H1 (cell line): ENCODE measurements at regions not wholly inside any gene's neighbourhood (a gene's known extent, or its start where the extent isn't known, plus 50 kb on each side); places are given as distances from the start of the nearest gene placed in this dataset.

Experiments
- CTCF ChIA-PET: fragments of 300-600 bp; sonication (Branson Sonifier 250); formaldehyde crosslinking; loops from one replicate; lab custom pipeline; 2021; ENCODE audit not compliant: partially characterized antibody; lab: Charles Lee
- POLR2A ChIA-PET: fragments of 300-600 bp; sonication (Branson Sonifier 250); formaldehyde crosslinking; loops from one replicate; lab custom pipeline; 2021; ENCODE audit warnings: inconsistent platforms; ENCODE audit not compliant: partially characterized antibody; lab: Charles Lee
- DNase-seq, 2 experiments: peaks; one replicate each; pipeline versions ENCODE4 v3.0.0 to v3.0.0-alpha.2; 2010 to 2022; ENCODE audit warnings: low spot score in 2 of 2, low read depth in 1 of 2, mixed read lengths in 1 of 2
- FAIRE-seq: peaks from 2 replicates; lab custom pipeline; 2011; peaks lifted over from hg19 to GRCh38; lab: Jason Lieb, UNC
- H2AFZ ChIP-seq: 2 replicates; pipeline ENCODE4 v1.8.1; 2012; ENCODE audit warnings: low read length, inconsistent platforms
- H2AK5ac ChIP-seq: 2 replicates; pipeline ENCODE4 v1.6.1; 2013; ENCODE audit warnings: low read depth, low read length
- H2BK120ac ChIP-seq: replicated peaks from 2 replicates; pipeline ENCODE3; 2013; ENCODE audit warnings: low read depth, low read length, inconsistent platforms
- H2BK12ac ChIP-seq: 2 replicates; pipeline ENCODE4 v1.6.1; 2013; ENCODE audit warnings: low read depth, low read length
- H2BK15ac ChIP-seq: 2 replicates; pipeline ENCODE4 v1.6.1; 2013; ENCODE audit warnings: low read length
- H2BK20ac ChIP-seq: 2 replicates; pipeline ENCODE4 v1.6.1; 2013; ENCODE audit warnings: low read length
- H2BK5ac ChIP-seq: 2 replicates; pipeline ENCODE4 v1.6.1; 2013; ENCODE audit warnings: low read depth, low read length
- H3K14ac ChIP-seq: 2 replicates; pipeline ENCODE4 v1.6.1; 2013; ENCODE audit warnings: inconsistent platforms; ENCODE audit not compliant: insufficient read length
- H3K18ac ChIP-seq: 2 replicates; pipeline ENCODE4 v1.6.1; 2013; ENCODE audit warnings: low read length; ENCODE audit errors: extremely low read depth
- H3K23ac ChIP-seq: 2 replicates; pipeline ENCODE4 v1.6.1; 2013; ENCODE audit warnings: inconsistent platforms; ENCODE audit not compliant: insufficient read length
- H3K23me2 ChIP-seq: 2 replicates; pipeline ENCODE4 v1.6.1; 2013; ENCODE audit warnings: low read depth, low read length
- H3K27ac ChIP-seq: 2 replicates; pipeline ENCODE4 v1.6.1; 2011; ENCODE audit warnings: low read depth, low read length, inconsistent platforms
- H3K27me3 ChIP-seq, 4 experiments: replicated peaks in 1 of 4; 1 replicate in 1 of 4; 2 replicates in 3 of 4; pipeline versions ENCODE4 v1.6.1 to v1.8.1; 2011 to 2013; ENCODE audit warnings: low read length in 3 of 4, mild to moderate bottlenecking in 3 of 4, inconsistent platforms in 2 of 4, mixed read lengths in 2 of 4, moderate library complexity in 1 of 4; ENCODE audit not compliant: control insufficient read depth in 3 of 4, insufficient read depth in 3 of 4; ENCODE audit errors: extremely low read depth in 1 of 4
- H3K36me3 ChIP-seq, 4 experiments: 2 replicates each; pipeline versions ENCODE4 v1.6.1 to v1.8.1; 2011 to 2013; ENCODE audit warnings: mild to moderate bottlenecking in 4 of 4, low read length in 3 of 4, moderate library complexity in 2 of 4, control low read depth in 1 of 4, inconsistent platforms in 1 of 4; ENCODE audit not compliant: insufficient read depth in 4 of 4, control insufficient read depth in 2 of 4
- H3K4ac ChIP-seq: replicated peaks from 2 replicates; pipeline ENCODE3; 2013; ENCODE audit warnings: low read length, low read depth, mixed read lengths, inconsistent platforms; ENCODE audit not compliant: insufficient read length
- H3K4me1 ChIP-seq, 4 experiments: replicated peaks in 1 of 4; 1 replicate in 1 of 4; 2 replicates in 3 of 4; pipeline versions ENCODE4 v1.6.1 to v1.8.1; 2011 to 2013; ENCODE audit warnings: low read length in 3 of 4, inconsistent platforms in 2 of 4, mixed read lengths in 1 of 4; ENCODE audit not compliant: insufficient read depth in 4 of 4, control insufficient read depth in 3 of 4
- H3K4me2 ChIP-seq, 2 experiments: 2 replicates each; pipeline versions ENCODE4 v1.6.1 to v1.8.1; 2011 to 2013; ENCODE audit warnings: low read depth in 2 of 2, low read length in 2 of 2, control low read depth in 1 of 2, inconsistent platforms in 1 of 2, mild to moderate bottlenecking in 1 of 2; ENCODE audit not compliant: insufficient read depth in 1 of 2
- H3K4me3 ChIP-seq, 4 experiments: fragments of 200-600, 300-600 bp in 1 of 4; sonication (generic), shearing (Covaris generic), sonication (Bioruptor Twin) in 1 of 4; 2 replicates each; pipeline versions ENCODE4 v1.5.1 to v1.8.1; 2011 to 2016; ENCODE audit warnings: low read length in 4 of 4, low read depth in 3 of 4, control low read depth in 2 of 4, inconsistent platforms in 2 of 4, mild to moderate bottlenecking in 2 of 4, mixed read lengths in 1 of 4, moderate library complexity in 1 of 4; ENCODE audit not compliant: insufficient read depth in 2 of 4; ENCODE audit errors: extremely low read depth in 1 of 4
- H3K56ac ChIP-seq: replicated peaks from 2 replicates; pipeline ENCODE3; 2013; ENCODE audit warnings: low read depth, mild to moderate bottlenecking, mixed read lengths, low read length, inconsistent platforms; ENCODE audit not compliant: insufficient read length
- H3K79me1 ChIP-seq: 2 replicates; pipeline ENCODE4 v1.6.1; 2013; ENCODE audit warnings: low read depth, low read length, control low read depth
- H3K79me2 ChIP-seq, 2 experiments: 2 replicates each; pipeline versions ENCODE4 v1.6.1 to v1.8.1; 2012 to 2013; ENCODE audit warnings: low read length in 2 of 2, mild to moderate bottlenecking in 2 of 2, inconsistent platforms in 1 of 2; ENCODE audit not compliant: insufficient read depth in 2 of 2, control insufficient read depth in 1 of 2
- H3K9ac ChIP-seq, 4 experiments: replicated peaks in 1 of 4; 1 replicate in 1 of 4; 2 replicates in 3 of 4; pipeline versions ENCODE4 v1.6.1 to v1.8.1; 2011 to 2013; ENCODE audit warnings: low read depth in 3 of 4, low read length in 3 of 4, control low read depth in 2 of 4, mild to moderate bottlenecking in 2 of 4, moderate library complexity in 2 of 4, inconsistent platforms in 1 of 4; ENCODE audit errors: extremely low read depth in 1 of 4
- H3K9me3 ChIP-seq, 2 experiments: 2 replicates each; pipeline versions ENCODE4 v1.6.1 to v1.8.1; 2012 to 2013; ENCODE audit warnings: mild to moderate bottlenecking in 2 of 2, moderate library complexity in 2 of 2, control low read depth in 1 of 2, inconsistent platforms in 1 of 2, low read depth in 1 of 2, low read length in 1 of 2, mixed read lengths in 1 of 2; ENCODE audit not compliant: insufficient read depth in 2 of 2
- H4K20me1 ChIP-seq, 2 experiments: replicated peaks in 1 of 2; 2 replicates each; pipeline versions ENCODE3 to v1.8.1; 2011 to 2013; ENCODE audit warnings: inconsistent platforms in 2 of 2, low read length in 2 of 2, mild to moderate bottlenecking in 1 of 2; ENCODE audit not compliant: insufficient read depth in 2 of 2, control insufficient read depth in 1 of 2
- H4K5ac ChIP-seq: 2 replicates; pipeline ENCODE4 v1.6.1; 2013; ENCODE audit warnings: low read length, low read depth, mixed read lengths, inconsistent platforms; ENCODE audit not compliant: insufficient read length
- H4K8ac ChIP-seq: 2 replicates; pipeline ENCODE4 v1.8.0; 2013; ENCODE audit warnings: mild to moderate bottlenecking, moderate library complexity, low read length, inconsistent platforms; ENCODE audit not compliant: insufficient read depth; ENCODE audit errors: extremely low read depth
- H4K91ac ChIP-seq: replicated peaks from 2 replicates; pipeline ENCODE3; 2013; ENCODE audit warnings: low read length, mixed read lengths, inconsistent platforms; ENCODE audit not compliant: insufficient read length
- CBX5 ChIP-seq: fragments of 300-800, 300-1000 bp; sonication (generic); IDR thresholded peaks from 2 replicates; pipeline ENCODE4 v1.7.1; 2016; ENCODE audit warnings: antibody characterized with exemption, low read length, low read depth
- CHD2 ChIP-seq: IDR thresholded peaks from 2 replicates; pipeline ENCODE4 v1.6.1; 2012; ENCODE audit warnings: low read length, improper control_type of control experiment
- EP300 ChIP-seq, 2 experiments: IDR thresholded peaks; 1 replicate in 1 of 2; 2 replicates in 1 of 2; pipeline ENCODE4 v1.6.1; 2011 to 2012; ENCODE audit warnings: low read depth in 2 of 2, low read length in 2 of 2, mild to moderate bottlenecking in 2 of 2, borderline replicate concordance in 1 of 2, inconsistent platforms in 1 of 2, moderate library complexity in 1 of 2
- HDAC6 ChIP-seq: IDR thresholded peaks from one replicate; pipeline ENCODE4 v1.7.1; 2012; ENCODE audit warnings: low read depth, mild to moderate bottlenecking, inconsistent platforms, low read length, moderate library complexity
- KDM1A ChIP-seq: fragments of 200-600, 300-600 bp; sonication (generic); IDR thresholded peaks from 2 replicates; pipeline ENCODE4 v1.7.1; 2016; ENCODE audit warnings: mild to moderate bottlenecking, low read length, borderline replicate concordance
- PHF8 ChIP-seq: fragments of 200-600 bp; sonication (generic); conservative IDR thresholded peaks from 2 replicates; pipeline ENCODE4 v1.7.1; 2012; ENCODE audit warnings: low read depth, mild to moderate bottlenecking, inconsistent platforms, low read length, moderate library complexity
- POU5F1 ChIP-seq: IDR thresholded peaks from 2 replicates; pipeline ENCODE4 v1.6.1; 2011; ENCODE audit warnings: low read depth, mild to moderate bottlenecking, low read length, moderate library complexity
- RAD21 ChIP-seq, 2 experiments: IDR thresholded peaks in 1 of 2; conservative IDR thresholded peaks in 1 of 2; 2 replicates each; pipeline ENCODE4 v1.6.1; 2011; ENCODE audit warnings: low read depth in 2 of 2, low read length in 2 of 2, improper control_type of control experiment in 1 of 2, inconsistent platforms in 1 of 2, mild to moderate bottlenecking in 1 of 2, moderate library complexity in 1 of 2
- RBBP5 ChIP-seq: IDR thresholded peaks from 2 replicates; pipeline ENCODE4 v1.7.1; 2012; ENCODE audit warnings: low read depth, mild to moderate bottlenecking, inconsistent platforms, low read length, moderate library complexity, borderline replicate concordance
- RXRA ChIP-seq: IDR thresholded peaks from 2 replicates; pipeline ENCODE4 v1.6.1; 2011; ENCODE audit warnings: low read depth, mild to moderate bottlenecking, low read length, moderate library complexity; ENCODE audit not compliant: insufficient read depth
- TCF12 ChIP-seq: IDR thresholded peaks from 2 replicates; pipeline ENCODE4 v1.6.1; 2011; ENCODE audit warnings: low read depth, mild to moderate bottlenecking, low read length
- WGBS, 2 experiments: shearing (Covaris generic) in 1 of 2; methylation state at CpG; one replicate each; pipeline versions ENCODE4 v1.1.6 to v1.1.7; 2013 to 2015; ENCODE audit warnings: low lambda C conversion rate in 2 of 2, mixed read lengths in 2 of 2, inconsistent platforms in 1 of 2, low coverage in 1 of 2, missing lambda C conversion rate in 1 of 2; ENCODE audit not compliant: insufficient replicate concordance in 2 of 2, insufficient coverage in 1 of 2, insufficient read length in 1 of 2; ENCODE audit errors: extremely low coverage in 1 of 2, missing lambda C conversion rate in 1 of 2; 5-methylcytosine and 5-hydroxymethylcytosine counted together
- TF ChIP-seq, protein P1 (sequence below), 3 experiments: IDR thresholded peaks; 1 replicate in 2 of 3; 2 replicates in 1 of 3; pipeline versions ENCODE4 v1.5.1 to v1.6.1; 2011; ENCODE audit warnings: low read length in 3 of 3, mild to moderate bottlenecking in 3 of 3, inconsistent platforms in 2 of 3, low read depth in 1 of 3, moderate library complexity in 1 of 3; ENCODE audit not compliant: insufficient read depth in 1 of 3; ENCODE audit errors: control extremely low read depth in 1 of 3

DNA sequence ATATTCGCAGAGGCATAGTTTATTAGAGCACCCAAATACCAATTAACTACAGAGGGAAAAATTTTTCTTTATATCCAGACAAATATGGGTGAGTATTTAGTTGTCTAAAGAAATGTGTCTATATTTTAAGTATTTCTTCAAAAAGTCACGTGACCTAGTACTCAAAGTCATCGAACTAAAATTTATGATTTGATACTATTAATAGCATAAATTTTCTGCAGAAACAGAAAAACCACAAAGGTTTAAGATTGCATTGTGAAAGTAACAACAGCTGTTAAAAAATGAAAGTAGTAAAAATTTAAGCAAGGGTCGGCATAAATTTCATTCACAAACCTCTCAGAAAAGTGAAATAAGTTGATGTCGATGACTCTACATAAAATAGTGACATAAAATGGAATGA, 323.9 kb upstream of the RORB start:
- no peak for FAIRE-seq
- no peaks in the 10 kb centered on the region for H3K9me3 ChIP-seq
- no peaks in the 10 kb centered on the region for H3K4me1 ChIP-seq
- H3K36me3 ChIP-seq: no peaks in the 10 kb centered on the region
- H3K9ac ChIP-seq: no peak overlapping the region
- no peak overlapping the region for H2AFZ ChIP-seq
- H3K56ac ChIP-seq: no peak overlapping the region
- H3K4me3 ChIP-seq: no peak overlapping the region
- H2BK120ac ChIP-seq: no peak overlapping the region
- H3K27ac ChIP-seq: no peak overlapping the region
- H3K4me2 ChIP-seq: no peak overlapping the region
- no peaks in the 10 kb centered on the region for H3K27me3 ChIP-seq
- ChIA-PET POLR2A (no interaction called here), CTCF (interaction anchor here (0.7 to 1.0 kb wide), 2 partner anchors 57 to 255 kb away, joined by 3 read pairs; no protein-coding TSS in a partner anchor)
- no peaks in the 10 kb centered on the region for H3K79me2 ChIP-seq
- no peaks in the 10 kb centered on the region for H3K79me1 ChIP-seq
- no peak overlapping the region for H4K8ac ChIP-seq
- H4K5ac ChIP-seq: no peak overlapping the region
- no peak overlapping the region for H2BK12ac ChIP-seq
- H2BK20ac ChIP-seq: no peak overlapping the region
- WGBS, 2 experiments: 89% methylated on average over 5 of the region's 5 CpGs; no CpG with 5 or more reads in 1 of the 2 experiments
- no peaks in the 10 kb centered on the region for H4K20me1 ChIP-seq
- no peak overlapping the region for H3K18ac ChIP-seq
- H2BK15ac ChIP-seq: no peak overlapping the region
- no peak for DNase-seq
- H2BK5ac ChIP-seq: no peak overlapping the region
- H2AK5ac ChIP-seq: no peak overlapping the region
- H3K23me2 ChIP-seq: no peaks in the 10 kb centered on the region; the same call in 1 of the 2 replicates
- H4K91ac ChIP-seq: no peak overlapping the region
- H3K23ac ChIP-seq: no peak overlapping the region
- no peak overlapping the region for H3K14ac ChIP-seq
- H3K4ac ChIP-seq: no peak overlapping the region
- no peak for TF ChIP-seq KDM1A
- TF ChIP-seq CHD2: no peak
- TF ChIP-seq HDAC6: no peak
- no peak for TF ChIP-seq TCF12
- TF ChIP-seq, protein P1, sequence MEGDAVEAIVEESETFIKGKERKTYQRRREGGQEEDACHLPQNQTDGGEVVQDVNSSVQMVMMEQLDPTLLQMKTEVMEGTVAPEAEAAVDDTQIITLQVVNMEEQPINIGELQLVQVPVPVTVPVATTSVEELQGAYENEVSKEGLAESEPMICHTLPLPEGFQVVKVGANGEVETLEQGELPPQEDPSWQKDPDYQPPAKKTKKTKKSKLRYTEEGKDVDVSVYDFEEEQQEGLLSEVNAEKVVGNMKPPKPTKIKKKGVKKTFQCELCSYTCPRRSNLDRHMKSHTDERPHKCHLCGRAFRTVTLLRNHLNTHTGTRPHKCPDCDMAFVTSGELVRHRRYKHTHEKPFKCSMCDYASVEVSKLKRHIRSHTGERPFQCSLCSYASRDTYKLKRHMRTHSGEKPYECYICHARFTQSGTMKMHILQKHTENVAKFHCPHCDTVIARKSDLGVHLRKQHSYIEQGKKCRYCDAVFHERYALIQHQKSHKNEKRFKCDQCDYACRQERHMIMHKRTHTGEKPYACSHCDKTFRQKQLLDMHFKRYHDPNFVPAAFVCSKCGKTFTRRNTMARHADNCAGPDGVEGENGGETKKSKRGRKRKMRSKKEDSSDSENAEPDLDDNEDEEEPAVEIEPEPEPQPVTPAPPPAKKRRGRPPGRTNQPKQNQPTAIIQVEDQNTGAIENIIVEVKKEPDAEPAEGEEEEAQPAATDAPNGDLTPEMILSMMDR (IDR thresholded peaks at IDR 0.05; ENCODE audit: control extremely low read depth in 1 of 3, insufficient read depth in 1 of 3, low read depth in 1 of 3, low read length in 3 of 3): no peak
- no peak for TF ChIP-seq RAD21 (IDR thresholded peaks at IDR 0.05 in 1 of 2, conservative IDR thresholded peaks at IDR 0.05 in 1 of 2; ENCODE audit: low read depth in 2 of 2, low read length in 2 of 2)
- TF ChIP-seq RBBP5: no peak
- TF ChIP-seq RXRA: no peak
- no peak for TF ChIP-seq POU5F1
- no peak for TF ChIP-seq CBX5
- no peak for TF ChIP-seq EP300 (IDR thresholded peaks at IDR 0.05; ENCODE audit: borderline replicate concordance in 1 of 2, low read depth in 2 of 2, low read length in 2 of 2)
- no peak for TF ChIP-seq PHF8
